IMR-90 (cell line): ENCODE measurements at regions not wholly inside any gene's neighbourhood (a gene's known extent, or its start where the extent isn't known, plus 50 kb on each side); places are given as distances from the start of the nearest gene placed in this dataset.

Source experiments
- ATAC-seq: fragments of 200-7000 bp; cut with Tn5 transposase; 2 replicates; pipeline ENCODE4 v1.9.1; 2020; ENCODE audit warnings: low read depth, mild to moderate bottlenecking, moderate library complexity
- BruUV-seq: library from RNA; stranded (reverse); fragments of 400-500 nt; replicated peaks from 2 replicates; lab custom pipeline; 2021; lab: Mats Ljungman, UMichigan
- CTCF ChIA-PET: fragments of 300-600 bp; formaldehyde crosslinking; extraction: SDS; loops from one replicate; lab custom pipeline; 2021; ENCODE audit warnings: antibody characterized with exemption; lab: Yijun Ruan, JAX
- POLR2A ChIA-PET: fragments of 300-600 bp; sonication (Branson Sonifier 250); formaldehyde crosslinking; loops from one replicate; lab custom pipeline; 2022; ENCODE audit warnings: antibody characterized with exemption; ENCODE audit not compliant: unreplicated experiment; lab: Charles Lee
- DNase-seq: peaks from one replicate; pipeline ENCODE4 v3.0.0; 2013
- H2AFZ ChIP-seq: replicated peaks from 2 replicates; pipeline ENCODE3; 2013; ENCODE audit warnings: low read length, mild to moderate bottlenecking; ENCODE audit not compliant: poor library complexity
- H2AK5ac ChIP-seq: 2 replicates; pipeline ENCODE4 v1.6.1; 2013; ENCODE audit warnings: low read depth, low read length, inconsistent platforms
- H2AK9ac ChIP-seq: replicated peaks from 2 replicates; pipeline ENCODE3; 2013; ENCODE audit warnings: mild to moderate bottlenecking, low read depth, low read length, moderate library complexity; ENCODE audit not compliant: poor library complexity
- H2BK120ac ChIP-seq: 2 replicates; pipeline ENCODE4 v1.6.1; 2013; ENCODE audit warnings: low read depth, low read length, inconsistent platforms
- H2BK15ac ChIP-seq: 3 replicates; pipeline ENCODE4 v1.6.1; 2013; ENCODE audit warnings: low read depth, low read length, inconsistent platforms
- H2BK20ac ChIP-seq: 2 replicates; pipeline ENCODE4 v1.6.1; 2013; ENCODE audit warnings: low read depth, mild to moderate bottlenecking, inconsistent platforms, low read length, moderate library complexity
- H2BK5ac ChIP-seq: 2 replicates; pipeline ENCODE4 v1.6.1; 2013; ENCODE audit warnings: mild to moderate bottlenecking, low read depth, low read length, inconsistent platforms; ENCODE audit not compliant: poor library complexity, severe bottlenecking
- H3K14ac ChIP-seq: replicated peaks from 2 replicates; pipeline ENCODE4 v1.6.1; 2013; ENCODE audit warnings: low read depth, low read length, inconsistent platforms
- H3K18ac ChIP-seq: 2 replicates; pipeline ENCODE4 v1.6.1; 2013; ENCODE audit warnings: low read depth, low read length, control low read depth
- H3K23ac ChIP-seq: 2 replicates; pipeline ENCODE4 v1.6.1; 2013; ENCODE audit warnings: low read depth, low read length, inconsistent platforms
- H3K27ac ChIP-seq: 2 replicates; pipeline ENCODE4 v1.5.1; 2013; ENCODE audit warnings: mild to moderate bottlenecking, control low read depth, low read length; ENCODE audit not compliant: insufficient read depth
- H3K27me3 ChIP-seq: 2 replicates; pipeline ENCODE4 v1.6.1; 2013; ENCODE audit warnings: low read length; ENCODE audit not compliant: control insufficient read depth, insufficient read depth
- H3K36me3 ChIP-seq: 2 replicates; pipeline ENCODE4 v1.6.1; 2013; ENCODE audit warnings: low read length, mixed read lengths; ENCODE audit not compliant: control insufficient read depth, insufficient read depth
- H3K4ac ChIP-seq: 2 replicates; pipeline ENCODE4 v1.6.1; 2013; ENCODE audit warnings: low read depth, low read length, inconsistent platforms
- H3K4me1 ChIP-seq: 2 replicates; pipeline ENCODE4 v1.6.1; 2013; ENCODE audit warnings: low read length, mixed read lengths; ENCODE audit not compliant: control insufficient read depth, insufficient read depth
- H3K4me2 ChIP-seq: 2 replicates; pipeline ENCODE4 v1.6.1; 2013; ENCODE audit warnings: low read depth, mild to moderate bottlenecking, control low read depth, low read length, moderate library complexity
- H3K4me3 ChIP-seq: 2 replicates; pipeline ENCODE4 v1.5.1; 2013; ENCODE audit warnings: low read depth, mild to moderate bottlenecking, control low read depth, low read length, moderate library complexity; ENCODE audit not compliant: insufficient read depth
- H3K56ac ChIP-seq: 2 replicates; pipeline ENCODE4 v1.6.1; 2013; ENCODE audit warnings: low read length, inconsistent platforms; ENCODE audit not compliant: insufficient read depth; ENCODE audit errors: extremely low read depth
- H3K79me1 ChIP-seq, 2 experiments: 2 replicates each; pipeline ENCODE4 v1.6.1; 2013; ENCODE audit warnings: low read length in 2 of 2, inconsistent platforms in 1 of 2, low read depth in 1 of 2
- H3K9ac ChIP-seq: 2 replicates; pipeline ENCODE4 v1.6.1; 2013; ENCODE audit warnings: low read depth, low read length, control low read depth
- H3K9me1 ChIP-seq: 2 replicates; pipeline ENCODE4 v1.6.1; 2013; ENCODE audit warnings: low read length, inconsistent platforms; ENCODE audit not compliant: insufficient read depth
- H3K9me3 ChIP-seq: 2 replicates; pipeline ENCODE4 v1.6.1; 2013; ENCODE audit warnings: low read length; ENCODE audit not compliant: control insufficient read depth, insufficient read depth
- H4K20me1 ChIP-seq: 2 replicates; pipeline ENCODE4 v1.6.1; 2013; ENCODE audit warnings: low read length, inconsistent platforms; ENCODE audit not compliant: insufficient read depth
- H4K5ac ChIP-seq: 2 replicates; pipeline ENCODE4 v1.6.1; 2013; ENCODE audit warnings: mild to moderate bottlenecking, low read depth, low read length, control low read depth
- H4K8ac ChIP-seq, 2 experiments: 2 replicates each; pipeline ENCODE4 v1.6.1; 2013; ENCODE audit warnings: low read depth in 2 of 2, low read length in 2 of 2, control low read depth in 1 of 2, inconsistent platforms in 1 of 2
- H4K91ac ChIP-seq: 2 replicates; pipeline ENCODE4 v1.6.1; 2013; ENCODE audit warnings: low read depth, low read length, inconsistent platforms; ENCODE audit not compliant: insufficient read depth
- BHLHE40 ChIP-seq: fragments of 150-350 bp; IDR thresholded peaks from 2 replicates; pipeline ENCODE4 v1.6.1; 2016; ENCODE audit warnings: mild to moderate bottlenecking, low read depth, low read length
- CEBPB ChIP-seq: IDR thresholded peaks from 2 replicates; pipeline ENCODE4 v1.6.1; 2012; ENCODE audit warnings: low read depth, low read length, improper control_type of control experiment
- CTCF ChIP-seq: conservative IDR thresholded peaks from 2 replicates; pipeline ENCODE4 v1.5.1; 2012; ENCODE audit warnings: mild to moderate bottlenecking, low read depth, low read length, improper control_type of control experiment
- ELK1 ChIP-seq: fragments of 150-350 bp; IDR thresholded peaks from 2 replicates; pipeline ENCODE4 v1.6.1; 2016; ENCODE audit warnings: low read depth, mild to moderate bottlenecking, low read length, moderate library complexity, borderline replicate concordance
- FOS ChIP-seq: fragments of 150-350 bp; IDR thresholded peaks from 2 replicates; pipeline ENCODE4 v1.6.1; 2016; ENCODE audit warnings: low read depth, low read length
- MAZ ChIP-seq: IDR thresholded peaks from 2 replicates; pipeline ENCODE4 v1.6.1; 2012; ENCODE audit warnings: low read depth, mild to moderate bottlenecking, low read length, improper control_type of control experiment, moderate library complexity, borderline replicate concordance
- RAD21 ChIP-seq: IDR thresholded peaks from 2 replicates; pipeline ENCODE4 v1.6.1; 2012; ENCODE audit warnings: low read length, improper control_type of control experiment
- RCOR1 ChIP-seq: IDR thresholded peaks from 2 replicates; pipeline ENCODE4 v1.6.1; 2012; ENCODE audit warnings: mild to moderate bottlenecking, low read length, improper control_type of control experiment; ENCODE audit not compliant: insufficient replicate concordance
- WGBS, 2 experiments: methylation state at CpG; one replicate each; pipeline versions ENCODE4 v1.1.5 to v1.1.7; 2013; ENCODE audit warnings: missing lambda C conversion rate in 2 of 2; ENCODE audit not compliant: insufficient read length in 1 of 2; ENCODE audit errors: extremely low coverage in 2 of 2; 5-methylcytosine and 5-hydroxymethylcytosine counted together
- dilution Hi-C: fragments of 300-500 bp; cut with HindIII; formaldehyde crosslinking; loops from one replicate; pipeline ENCODE4 v1.14.3; 2018; ENCODE audit warnings: low sequenced_read_pairs; ENCODE audit not compliant: unreplicated experiment
- in situ Hi-C: fragments of 300-500 bp; cut with MboI; formaldehyde crosslinking; loops from 3 replicates; pipeline ENCODE4 v1.14.3; 2019; ENCODE audit warnings: low sequenced_read_pairs, inconsistent platforms, mixed read lengths
- intact Hi-C: fragments of 100-400 bp; cut with micrococcal nuclease; formaldehyde crosslinking; loops from 2 replicates; pipeline ENCODE4 v1.10.0; 2022

GRCh38 chr20:50399917-50400704 lies 110.1 kb upstream of the PTPN1 start:
- CTCF ChIA-PET, result no interaction called here
- 69% methylated on average over 10 of the region's 15 CpGs; no CpG with 5 or more reads in 1 of the 2 experiments for WGBS, 2 experiments
- H3K4me2 ChIP-seq, result no peak overlapping the region
- no peaks in the 10 kb centered on the region for H3K36me3 ChIP-seq
- H2BK20ac ChIP-seq, result peak overlapping the region; percentile 71
- H2AFZ ChIP-seq, result peak overlapping the region; percentile 32
- intact Hi-C loops, result loop anchor here (5.0 kb wide), 1 partner anchor 62 kb away; no protein-coding TSS in a partner anchor
- no peak overlapping the region for H3K4me3 ChIP-seq
- dilution Hi-C loops, result no loop called here
- peak; percentile 22; the same call in 1 of the 2 replicates for ATAC-seq
- no peak overlapping the region for H2BK5ac ChIP-seq
- 0 out of 3 replicates have a peak overlapping the region, but pooled peaks have one; percentile 14 for H2BK15ac ChIP-seq
- H3K9me1 ChIP-seq, result peaks cover 7% of the 10 kb centered on the region; the same call in 1 of the 2 replicates
- peaks cover 27% of the 10 kb centered on the region for H3K4me1 ChIP-seq
- peaks cover 10% of the 10 kb centered on the region for H3K27me3 ChIP-seq
- no peaks in the 10 kb centered on the region for H3K9me3 ChIP-seq
- peak overlapping the region; percentile 34 for H4K91ac ChIP-seq
- H3K9ac ChIP-seq, result no peak overlapping the region
- no peaks in the 10 kb centered on the region for H3K79me1 ChIP-seq
- peak overlapping the region; percentile 94 for H2AK5ac ChIP-seq
- H3K27ac ChIP-seq, result no peak overlapping the region
- DNase-seq, result peak; percentile 60
- TF ChIP-seq MAZ (no peak), FOS (no peak), ELK1 (no peak), RCOR1 (no peak), CTCF (0 out of 2 replicates have a peak, but pooled peaks have one; percentile 3), CEBPB (peak; percentile 83), RAD21 (no peak), BHLHE40 (no peak)
- no peaks in the 10 kb centered on the region for H4K20me1 ChIP-seq
- peak overlapping the region in 1 of 2 experiments; percentile 26; a peak in 2 of 4 replicates for H4K8ac ChIP-seq
- peak overlapping the region; percentile 1; the same call in 1 of the 2 replicates for H3K18ac ChIP-seq
- in situ Hi-C loops, result no loop called here
- peak overlapping the region; percentile 52; the same call in 1 of the 2 replicates for H3K14ac ChIP-seq
- POLR2A ChIA-PET, result no interaction called here
- no peak overlapping the region for H3K56ac ChIP-seq
- peak overlapping the region; percentile 35; the same call in 1 of the 2 replicates for H3K23ac ChIP-seq
- peak overlapping the region; percentile 28 for H2AK9ac ChIP-seq
- peak overlapping the region; percentile 41 for H3K4ac ChIP-seq
- H4K5ac ChIP-seq, result no peak overlapping the region; the same call in 1 of the 2 replicates
- BruUV-seq, result no TSS peak
- H2BK120ac ChIP-seq, result peak overlapping the region; percentile 73; the same call in 1 of the 2 replicates
